A673 (cell line): ENCODE measurements at regions not wholly inside any gene's neighbourhood (a gene's known extent, or its start where the extent isn't known, plus 50 kb on each side); places are given as distances from the start of the nearest gene placed in this dataset.

Experiments used
- BruUV-seq: library from RNA; stranded (reverse); fragments of 400-500 nt; replicated peaks from 2 replicates; lab custom pipeline; 2021; lab: Mats Ljungman, UMichigan
- CTCF ChIA-PET: fragments of 300-600 bp; sonication (Branson Sonifier 250); formaldehyde crosslinking; loops from one replicate; lab custom pipeline; 2022; ENCODE audit warnings: antibody characterized with exemption; lab: Charles Lee
- POLR2A ChIA-PET: fragments of 300-600 bp; sonication (Branson Sonifier 250); formaldehyde crosslinking; loops from one replicate; lab custom pipeline; 2022; ENCODE audit warnings: antibody characterized with exemption; ENCODE audit not compliant: low non-redundant PET; lab: Charles Lee
- DNase-seq: peaks from one replicate; pipeline ENCODE4 v3.0.0-alpha.2; 2015; ENCODE audit warnings: low spot score
- H3K27ac ChIP-seq: fragments of 200-600 bp; sonication (generic); 2 replicates; pipeline ENCODE4 v1.5.1; 2016; ENCODE audit warnings: mixed run types, low read depth, mild to moderate bottlenecking, mixed read lengths, antibody characterized with exemption, low read length; ENCODE audit not compliant: poor library complexity, severe bottlenecking
- H3K27me3 ChIP-seq: fragments of 200-600 bp; sonication (generic); replicated peaks from 2 replicates; pipeline ENCODE4 v1.6.1; 2017; ENCODE audit warnings: mixed run types, low read depth, mild to moderate bottlenecking, mixed read lengths, antibody characterized with exemption, low read length; ENCODE audit not compliant: insufficient read depth, poor library complexity
- H3K36me3 ChIP-seq: fragments of 200-600 bp; sonication (generic); 2 replicates; pipeline ENCODE4 v1.6.1; 2016; ENCODE audit warnings: mixed run types, mild to moderate bottlenecking, mixed read lengths, antibody characterized with exemption, low read length; ENCODE audit not compliant: insufficient read depth, poor library complexity, severe bottlenecking
- H3K4me1 ChIP-seq: fragments of 200-600 bp; sonication (generic); 2 replicates; pipeline ENCODE4 v1.6.1; 2017; ENCODE audit warnings: mixed run types, mild to moderate bottlenecking, mixed read lengths, antibody characterized with exemption, low read length; ENCODE audit not compliant: insufficient read depth, poor library complexity, severe bottlenecking
- H3K4me3 ChIP-seq: fragments of 200-600 bp; sonication (generic); 2 replicates; pipeline ENCODE4 v1.5.1; 2016; ENCODE audit warnings: low read depth, mixed run types, mild to moderate bottlenecking, mixed read lengths, low read length; ENCODE audit not compliant: poor library complexity, severe bottlenecking
- H3K9me3 ChIP-seq: fragments of 200-600 bp; sonication (generic); 2 replicates; pipeline ENCODE4 v1.6.1; 2016; ENCODE audit warnings: mixed run types, low read depth, mild to moderate bottlenecking, mixed read lengths, antibody characterized with exemption, low read length; ENCODE audit not compliant: poor library complexity, severe bottlenecking
- CTCF ChIP-seq: fragments of 300-800, 200-600 bp; sonication (generic); conservative IDR thresholded peaks from 2 replicates; pipeline ENCODE4 v1.5.1; 2017; ENCODE audit warnings: low read depth, mild to moderate bottlenecking, antibody characterized with exemption, low read length, moderate library complexity, mixed read lengths
- EZH2 ChIP-seq: fragments of 200-600 bp; sonication (generic); IDR thresholded peaks from 2 replicates; pipeline ENCODE4 v1.6.1; 2017; ENCODE audit warnings: borderline replicate concordance, low read depth, mild to moderate bottlenecking, mixed read lengths, antibody characterized with exemption, low read length; ENCODE audit not compliant: poor library complexity, severe bottlenecking
- intact Hi-C: fragments of 100-400 bp; cut with micrococcal nuclease; formaldehyde crosslinking; loops from one replicate; pipeline ENCODE4 v1.10.0; 2022; ENCODE audit not compliant: unreplicated experiment

- peak overlapping the region; percentile 8 for H3K4me3 ChIP-seq
- no peaks in the 10 kb centered on the region for H3K36me3 ChIP-seq
Measured at GRCh38 chr2:211258646-211259335, 702.4 kb downstream of the CPS1 start.

GRCh38 chr2:211259831-211260476 lies 703.6 kb downstream of the CPS1 start:
- peaks cover 21% of the 10 kb centered on the region for H3K4me1 ChIP-seq
- POLR2A ChIA-PET, result no interaction called here
- TF ChIP-seq CTCF (no peak), EZH2 (no peak)
- DNase-seq, result peak; percentile 96
- H3K36me3 ChIP-seq, result no peaks in the 10 kb centered on the region
- H3K9me3 ChIP-seq, result peaks cover 16% of the 10 kb centered on the region
- H3K27ac ChIP-seq, result peak overlapping the region; percentile 100
- H3K4me3 ChIP-seq, result no peak overlapping the region
- BruUV-seq, result no TSS peak
- CTCF ChIA-PET, result interaction anchor here (0.6 kb wide), 1 partner anchor 178 kb away, joined by 3 read pairs; no protein-coding TSS in a partner anchor
- intact Hi-C loops, result loop anchor here (2.0 to 10.0 kb wide), 7 partner anchors 195 to 1643 kb away; partner anchors contain the start of gene ERBB4
- no peaks in the 10 kb centered on the region for H3K27me3 ChIP-seq

More at GRCh38 chr2:211258646-211259335, 702.4 kb downstream of the CPS1 start:
- CTCF ChIA-PET, result interaction anchor here (0.5 to 0.9 kb wide), 2 partner anchors 492 to 774 kb away, joined by 3 to 4 read pairs; no protein-coding TSS in a partner anchor
- Histone ChIP-seq H3K9me3 (peaks cover 16% of the 10 kb centered on the region), H3K4me1 (peaks cover 21% of the 10 kb centered on the region), H3K27me3 (no peaks in the 10 kb centered on the region), H3K27ac (peak overlapping the region; percentile 100)
- intact Hi-C loops, result loop anchor here (2.0 to 10.0 kb wide), 6 partner anchors 224 to 1644 kb away; partner anchors contain the start of gene ERBB4
- TF ChIP-seq EZH2, result no peak
- no peak for TF ChIP-seq CTCF
- BruUV-seq, result no TSS peak
- POLR2A ChIA-PET, result no interaction called here
- DNase-seq, result peak; percentile 90

GRCh38 chr2:211270257-211270656 lies 713.9 kb downstream of the CPS1 start:
- intact Hi-C loops, result no loop called here
- no peaks in the 10 kb centered on the region for H3K36me3 ChIP-seq
- H3K4me1 ChIP-seq, result no peaks in the 10 kb centered on the region
- no TSS peak for BruUV-seq
- POLR2A ChIA-PET, result no interaction called here
- H3K27me3 ChIP-seq, result no peaks in the 10 kb centered on the region
- H3K4me3 ChIP-seq, result no peak overlapping the region
- no peak for DNase-seq
- no peak overlapping the region for H3K27ac ChIP-seq
- H3K9me3 ChIP-seq, result peaks cover 6% of the 10 kb centered on the region
- TF ChIP-seq CTCF (no peak), EZH2 (no peak)
- CTCF ChIA-PET, result no interaction called here
